ENCODE measurements at regions not wholly inside any gene's neighbourhood (a gene's known extent, or its start where the extent isn't known, plus 50 kb on each side); places are given as distances from the start of the nearest gene placed in this dataset.

GRCh38 chr2:240226672-240227537, 86.4 kb upstream of the OTOS start:
- Histone ChIP-seq H3K23ac (ENCODE audit: insufficient read length) (no peak overlapping the region), H3K79me1 (ENCODE audit: low read depth, low read length) (no peaks in the 10 kb centered on the region), H3K9me3 (ENCODE audit: insufficient read depth in 2 of 2, low read depth in 1 of 2, low read length in 1 of 2) (peaks cover 10 to 24% of the 10 kb centered on the region in 2 experiments), H3K23me2 (ENCODE audit: low read depth, low read length) (peaks cover 5% of the 10 kb centered on the region; the same call in 1 of the 2 replicates), H3K4ac (replicated peaks; ENCODE audit: insufficient read length, low read depth, low read length) (no peak overlapping the region), H3K14ac (ENCODE audit: insufficient read length) (no peak overlapping the region), H3K79me2 (ENCODE audit: control insufficient read depth in 1 of 2, insufficient read depth in 2 of 2, low read length in 2 of 2) (no peaks in the 10 kb centered on the region), H2AK5ac (ENCODE audit: low read depth, low read length) (no peak overlapping the region), H3K36me3 (ENCODE audit: control insufficient read depth in 2 of 4, insufficient read depth in 4 of 4, low read length in 3 of 4) (no peaks in the 10 kb centered on the region), H3K4me2 (ENCODE audit: insufficient read depth in 1 of 2, low read depth in 2 of 2, low read length in 2 of 2) (no peak overlapping the region), H2AFZ (ENCODE audit: low read length) (no peak overlapping the region), H2BK120ac (replicated peaks; ENCODE audit: low read depth, low read length) (no peak overlapping the region), H3K4me1 (replicated peaks in 1 of 4; ENCODE audit: control insufficient read depth in 3 of 4, insufficient read depth in 4 of 4, low read length in 3 of 4) (no peaks in the 10 kb centered on the region), H3K18ac (ENCODE audit: extremely low read depth, low read length) (no peak overlapping the region), H4K20me1 (replicated peaks in 1 of 2; ENCODE audit: control insufficient read depth in 1 of 2, insufficient read depth in 2 of 2, low read length in 2 of 2) (no peaks in the 10 kb centered on the region), H2BK20ac (ENCODE audit: low read length) (no peak overlapping the region), H2BK15ac (ENCODE audit: low read length) (no peak overlapping the region), H3K27ac (ENCODE audit: low read depth, low read length) (no peak overlapping the region), H3K27me3 (replicated peaks in 1 of 4; ENCODE audit: control insufficient read depth in 3 of 4, extremely low read depth in 1 of 4, insufficient read depth in 3 of 4, low read length in 3 of 4) (no peaks in the 10 kb centered on the region), H3K56ac (replicated peaks; ENCODE audit: insufficient read length, low read depth, low read length) (no peak overlapping the region), H2BK12ac (ENCODE audit: low read depth, low read length) (no peak overlapping the region), H4K91ac (replicated peaks; ENCODE audit: insufficient read length, low read length) (no peak overlapping the region), H3K9ac (replicated peaks in 1 of 4; ENCODE audit: extremely low read depth in 1 of 4, low read depth in 3 of 4, low read length in 3 of 4) (no peak overlapping the region), H3K4me3 (ENCODE audit: extremely low read depth in 1 of 4, insufficient read depth in 2 of 4, low read depth in 3 of 4, low read length in 4 of 4) (no peak overlapping the region), H2BK5ac (ENCODE audit: low read depth, low read length) (no peak overlapping the region), H4K5ac (ENCODE audit: insufficient read length, low read depth, low read length) (no peak overlapping the region), H4K8ac (ENCODE audit: extremely low read depth, insufficient read depth, low read length) (no peak overlapping the region)
- DNase-seq (ENCODE audit: low read depth in 1 of 2, low spot score in 2 of 2), result no peak
- WGBS, 2 experiments (ENCODE audit: extremely low coverage in 1 of 2, insufficient coverage in 1 of 2, insufficient read length in 1 of 2, insufficient replicate concordance in 2 of 2, low coverage in 1 of 2, low lambda C conversion rate in 2 of 2, missing lambda C conversion rate in 1 of 2), result 93% methylated on average over 7 of the region's 8 CpGs; no CpG with 5 or more reads in 1 of the 2 experiments
- POLR2A ChIA-PET (ENCODE audit: partially characterized antibody), result no interaction called here
- FAIRE-seq, result no peak
- CTCF ChIA-PET (ENCODE audit: partially characterized antibody), result interaction anchor here (1.3 kb wide), 1 partner anchor 9 kb away, joined by 4 read pairs; no protein-coding TSS in a partner anchor
- TF ChIP-seq BCL11A (IDR thresholded peaks at IDR 0.05; ENCODE audit: low read depth in 2 of 2, low read length in 2 of 2), result no peak
- no peak for TF ChIP-seq CHD2 (IDR thresholded peaks at IDR 0.05; ENCODE audit: low read length)
- no peak for TF ChIP-seq NANOG (IDR thresholded peaks at IDR 0.05; ENCODE audit: insufficient read depth, low read depth, low read length, poor library complexity, severe bottlenecking)
- no peak for TF ChIP-seq ATF3 (IDR thresholded peaks at IDR 0.05; ENCODE audit: insufficient read depth, low read depth, low read length)
- TF ChIP-seq MAX (IDR thresholded peaks at IDR 0.05), result no peak
- no peak for TF ChIP-seq POLR2A (IDR thresholded peaks at IDR 0.05; ENCODE audit: control extremely low read depth in 1 of 2, low read depth in 2 of 2, low read length in 2 of 2)
- no peak for TF ChIP-seq ASH2L (IDR thresholded peaks at IDR 0.05; ENCODE audit: low read length)
- TF ChIP-seq USF2 (IDR thresholded peaks at IDR 0.05; ENCODE audit: low read length), result no peak
- no peak for TF ChIP-seq RBBP5 (IDR thresholded peaks at IDR 0.05; ENCODE audit: borderline replicate concordance, low read depth, low read length)
- no peak for TF ChIP-seq SP4 (IDR thresholded peaks at IDR 0.05; ENCODE audit: low read length)
- TF ChIP-seq RNF2 (IDR thresholded peaks at IDR 0.05; ENCODE audit: borderline replicate concordance, low read depth, low read length, missing control alignments, poor library complexity, severe bottlenecking), result no peak

Measured in H1 (cell line).